ENCODE measurements at regions not wholly inside any gene's neighbourhood (a gene's known extent, or its start where the extent isn't known, plus 50 kb on each side); places are given as distances from the start of the nearest gene placed in this dataset.

GRCh38 chr22:49012712-49013395 lies 814.8 kb downstream of the BRD1 start:
- no peak for TF ChIP-seq EZH2phosphoT487 (IDR thresholded peaks at IDR 0.05; ENCODE audit: unreplicated experiment)
- no peak for TF ChIP-seq CTCF (conservative IDR thresholded peaks at IDR 0.05; ENCODE audit: low read depth in 2 of 2)
- TF ChIP-seq EZH2 (IDR thresholded peaks at IDR 0.05; ENCODE audit: low read depth, unreplicated experiment), result no peak
- no peak for TF ChIP-seq POLR2AphosphoS5 (IDR thresholded peaks at IDR 0.05; ENCODE audit: low read depth)
- TF ChIP-seq, protein P1, sequence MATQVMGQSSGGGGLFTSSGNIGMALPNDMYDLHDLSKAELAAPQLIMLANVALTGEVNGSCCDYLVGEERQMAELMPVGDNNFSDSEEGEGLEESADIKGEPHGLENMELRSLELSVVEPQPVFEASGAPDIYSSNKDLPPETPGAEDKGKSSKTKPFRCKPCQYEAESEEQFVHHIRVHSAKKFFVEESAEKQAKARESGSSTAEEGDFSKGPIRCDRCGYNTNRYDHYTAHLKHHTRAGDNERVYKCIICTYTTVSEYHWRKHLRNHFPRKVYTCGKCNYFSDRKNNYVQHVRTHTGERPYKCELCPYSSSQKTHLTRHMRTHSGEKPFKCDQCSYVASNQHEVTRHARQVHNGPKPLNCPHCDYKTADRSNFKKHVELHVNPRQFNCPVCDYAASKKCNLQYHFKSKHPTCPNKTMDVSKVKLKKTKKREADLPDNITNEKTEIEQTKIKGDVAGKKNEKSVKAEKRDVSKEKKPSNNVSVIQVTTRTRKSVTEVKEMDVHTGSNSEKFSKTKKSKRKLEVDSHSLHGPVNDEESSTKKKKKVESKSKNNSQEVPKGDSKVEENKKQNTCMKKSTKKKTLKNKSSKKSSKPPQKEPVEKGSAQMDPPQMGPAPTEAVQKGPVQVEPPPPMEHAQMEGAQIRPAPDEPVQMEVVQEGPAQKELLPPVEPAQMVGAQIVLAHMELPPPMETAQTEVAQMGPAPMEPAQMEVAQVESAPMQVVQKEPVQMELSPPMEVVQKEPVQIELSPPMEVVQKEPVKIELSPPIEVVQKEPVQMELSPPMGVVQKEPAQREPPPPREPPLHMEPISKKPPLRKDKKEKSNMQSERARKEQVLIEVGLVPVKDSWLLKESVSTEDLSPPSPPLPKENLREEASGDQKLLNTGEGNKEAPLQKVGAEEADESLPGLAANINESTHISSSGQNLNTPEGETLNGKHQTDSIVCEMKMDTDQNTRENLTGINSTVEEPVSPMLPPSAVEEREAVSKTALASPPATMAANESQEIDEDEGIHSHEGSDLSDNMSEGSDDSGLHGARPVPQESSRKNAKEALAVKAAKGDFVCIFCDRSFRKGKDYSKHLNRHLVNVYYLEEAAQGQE (IDR thresholded peaks at IDR 0.05; ENCODE audit: unreplicated experiment), result no peak
- TF ChIP-seq CREB1 (CRISPR knock-in tag; IDR thresholded peaks at IDR 0.05; ENCODE audit: low read depth), result no peak
- no peak for TF ChIP-seq STAT1 (IDR thresholded peaks at IDR 0.05; ENCODE audit: unreplicated experiment)
- no peak for TF ChIP-seq ZNF331 (CRISPR knock-in tag; IDR thresholded peaks at IDR 0.05; ENCODE audit: low read depth)
- no peak for TF ChIP-seq NANOG (IDR thresholded peaks at IDR 0.05; ENCODE audit: borderline replicate concordance)
- no peak for TF ChIP-seq JUNB (IDR thresholded peaks at IDR 0.05; ENCODE audit: unreplicated experiment)
- TF ChIP-seq, protein P2, sequence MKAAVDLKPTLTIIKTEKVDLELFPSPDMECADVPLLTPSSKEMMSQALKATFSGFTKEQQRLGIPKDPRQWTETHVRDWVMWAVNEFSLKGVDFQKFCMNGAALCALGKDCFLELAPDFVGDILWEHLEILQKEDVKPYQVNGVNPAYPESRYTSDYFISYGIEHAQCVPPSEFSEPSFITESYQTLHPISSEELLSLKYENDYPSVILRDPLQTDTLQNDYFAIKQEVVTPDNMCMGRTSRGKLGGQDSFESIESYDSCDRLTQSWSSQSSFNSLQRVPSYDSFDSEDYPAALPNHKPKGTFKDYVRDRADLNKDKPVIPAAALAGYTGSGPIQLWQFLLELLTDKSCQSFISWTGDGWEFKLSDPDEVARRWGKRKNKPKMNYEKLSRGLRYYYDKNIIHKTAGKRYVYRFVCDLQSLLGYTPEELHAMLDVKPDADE (IDR thresholded peaks at IDR 0.05), result no peak
- no peak for TF ChIP-seq ZNF114 (CRISPR knock-in tag; IDR thresholded peaks at IDR 0.05)

All from GM23338 (cell line).